ENCODE measurements at regions not wholly inside any gene's neighbourhood (a gene's known extent, or its start where the extent isn't known, plus 50 kb on each side); places are given as distances from the start of the nearest gene placed in this dataset.

- ATAC-seq (ENCODE audit: low read depth), result peak; percentile 93
- 0 out of 2 replicates have a peak overlapping the region, but pooled peaks have one; percentile 16 for H3K14ac ChIP-seq (replicated peaks; ENCODE audit: low read depth, low read length)
- H2BK120ac ChIP-seq (ENCODE audit: low read depth, low read length), result peak overlapping the region; percentile 85
- H3K9ac ChIP-seq (ENCODE audit: low read depth, low read length), result peak overlapping the region; percentile 79
- H4K91ac ChIP-seq (ENCODE audit: insufficient read depth, low read depth, low read length), result peak overlapping the region; percentile 21; the same call in 1 of the 2 replicates
- H2AK5ac ChIP-seq (ENCODE audit: low read depth, low read length), result no peak overlapping the region
- H3K4me2 ChIP-seq (ENCODE audit: low read depth, low read length), result peak overlapping the region; percentile 80
- dilution Hi-C loops (cut with HindIII; ENCODE audit: low sequenced_read_pairs, unreplicated experiment), result no loop called here
- H3K9me1 ChIP-seq (ENCODE audit: insufficient read depth, low read length), result peaks cover 10% of the 10 kb centered on the region; the same call in 1 of the 2 replicates
- H2AK9ac ChIP-seq (replicated peaks; ENCODE audit: low read depth, low read length, poor library complexity), result no peak overlapping the region
- peak overlapping the region; percentile 88 to 95 for H4K8ac ChIP-seq (ENCODE audit: low read depth in 2 of 2, low read length in 2 of 2)
- POLR2A ChIA-PET (ENCODE audit: unreplicated experiment), result no interaction called here
- WGBS, 2 experiments (ENCODE audit: extremely low coverage in 2 of 2, insufficient read length in 1 of 2), result 0% methylated on average over 4 of the region's 9 CpGs; no CpG with 5 or more reads in 1 of the 2 experiments
- no peaks in the 10 kb centered on the region for H3K27me3 ChIP-seq (ENCODE audit: control insufficient read depth, insufficient read depth, low read length)
- peak overlapping the region; percentile 21; the same call in 1 of the 2 replicates for H3K23ac ChIP-seq (ENCODE audit: low read depth, low read length)
- H3K4me3 ChIP-seq (ENCODE audit: insufficient read depth, low read depth, low read length), result peak overlapping the region; percentile 5; the same call in 1 of the 2 replicates
- no TSS peak for BruUV-seq (replicated peaks)
- H2BK15ac ChIP-seq (ENCODE audit: low read depth, low read length), result peak overlapping the region; percentile 46; the same call in 2 of the 3 replicates
- H3K18ac ChIP-seq (ENCODE audit: low read depth, low read length), result peak overlapping the region; percentile 27; the same call in 1 of the 2 replicates
- H3K27ac ChIP-seq (ENCODE audit: insufficient read depth, low read length), result peak overlapping the region; percentile 83
- peak overlapping the region; percentile 73; the same call in 1 of the 2 replicates for H3K56ac ChIP-seq (ENCODE audit: extremely low read depth, insufficient read depth, low read length)
- no peaks in the 10 kb centered on the region for H4K20me1 ChIP-seq (ENCODE audit: insufficient read depth, low read length)
- peaks cover 4% of the 10 kb centered on the region for H3K4me1 ChIP-seq (ENCODE audit: control insufficient read depth, insufficient read depth, low read length)
- peak overlapping the region; percentile 54 for H2AFZ ChIP-seq (replicated peaks; ENCODE audit: low read length, poor library complexity)
- H3K9me3 ChIP-seq (ENCODE audit: control insufficient read depth, insufficient read depth, low read length), result no peaks in the 10 kb centered on the region
- no peaks in the 10 kb centered on the region for H3K36me3 ChIP-seq (ENCODE audit: control insufficient read depth, insufficient read depth, low read length)
- peaks cover 0 to 10% of the 10 kb centered on the region in 2 experiments; a peak in 1 of 4 replicates for H3K79me1 ChIP-seq (ENCODE audit: low read depth in 1 of 2, low read length in 2 of 2)
- H3K4ac ChIP-seq (ENCODE audit: low read depth, low read length), result peak overlapping the region; percentile 73; the same call in 1 of the 2 replicates
- H2BK5ac ChIP-seq (ENCODE audit: low read depth, low read length, poor library complexity, severe bottlenecking), result peak overlapping the region; percentile 93
- CTCF ChIA-PET, result no interaction called here
- peak overlapping the region; percentile 19; the same call in 1 of the 2 replicates for H4K5ac ChIP-seq (ENCODE audit: low read depth, low read length)
- in situ Hi-C loops (cut with MboI; ENCODE audit: low sequenced_read_pairs), result no loop called here
- DNase-seq, result peak; percentile 97
- peak overlapping the region; percentile 9; the same call in 1 of the 2 replicates for H2BK20ac ChIP-seq (ENCODE audit: low read depth, low read length)
- intact Hi-C loops (cut with micrococcal nuclease), result loop anchor here (2.0 kb wide), 1 partner anchor 395 kb away; the partner anchor contains the start of gene SOX4
- peak; percentile 92 for TF ChIP-seq BHLHE40 (IDR thresholded peaks at IDR 0.05; ENCODE audit: low read depth, low read length)
- TF ChIP-seq MAZ (IDR thresholded peaks at IDR 0.05; ENCODE audit: borderline replicate concordance, low read depth, low read length), result no peak
- TF ChIP-seq NFE2L2 (IDR thresholded peaks at IDR 0.05; ENCODE audit: low read depth, low read length), result peak; percentile 16; the same call in 1 of the 2 replicates
- no peak for TF ChIP-seq CHD1 (IDR thresholded peaks at IDR 0.05; ENCODE audit: low read depth, low read length)
- 0 out of 2 replicates have a peak, but pooled peaks have one; percentile 0 for TF ChIP-seq MAFK (IDR thresholded peaks at IDR 0.05; ENCODE audit: low read depth, low read length)
- peak; percentile 95 for TF ChIP-seq USF2 (IDR thresholded peaks at IDR 0.05; ENCODE audit: low read depth, low read length)
- peak; percentile 29 for TF ChIP-seq RAD21 (IDR thresholded peaks at IDR 0.05; ENCODE audit: low read length)
- no peak for TF ChIP-seq RFX5 (IDR thresholded peaks at IDR 0.05; ENCODE audit: low read depth, low read length)
- TF ChIP-seq RCOR1 (IDR thresholded peaks at IDR 0.05; ENCODE audit: insufficient replicate concordance, low read length), result no peak
- TF ChIP-seq SMC3 (IDR thresholded peaks at IDR 0.05; ENCODE audit: low read depth, low read length), result 0 out of 2 replicates have a peak, but pooled peaks have one; percentile 5
- no peak for TF ChIP-seq MXI1 (IDR thresholded peaks at IDR 0.05; ENCODE audit: borderline replicate concordance, low read depth, low read length)
- TF ChIP-seq CTCF (conservative IDR thresholded peaks at IDR 0.05; ENCODE audit: low read depth, low read length), result no peak
- TF ChIP-seq ELK1 (IDR thresholded peaks at IDR 0.05; ENCODE audit: borderline replicate concordance, low read depth, low read length), result peak; percentile 78; the same call in 1 of the 2 replicates
- TF ChIP-seq FOS (IDR thresholded peaks at IDR 0.05; ENCODE audit: low read depth, low read length), result no peak; the same call in 1 of the 2 replicates
Observed at GRCh38 chr6:21987501-21987957, 309.3 kb downstream of the PRL start.
